ENCODE measurements at regions not wholly inside any gene's neighbourhood (a gene's known extent, or its start where the extent isn't known, plus 50 kb on each side); places are given as distances from the start of the nearest gene placed in this dataset.
A peak's percentile ranks its signal among the peaks of the same experiment; 100 is the strongest.

- no peaks in the 10 kb centered on the region for H3K9me3 ChIP-seq
- no peak for ATAC-seq
Observed at GRCh38 chr1:25003000-25003399, 72.9 kb upstream of the RUNX3 start.

GRCh38 chr1:25001125-25001915 lies 71.2 kb upstream of the RUNX3 start:
- H3K4me1 ChIP-seq (ENCODE audit: low read depth): no peaks in the 10 kb centered on the region
- intact Hi-C loops (cut with DNase I, micrococcal nuclease): no loop called here
- no peak overlapping the region for H3K4me3 ChIP-seq
- DNase-seq (no peak), ATAC-seq (no peak)
- TF ChIP-seq CTCF (IDR thresholded peaks at IDR 0.05): no peak
- no peaks in the 10 kb centered on the region for H3K9me3 ChIP-seq
- no peaks in the 10 kb centered on the region for H3K36me3 ChIP-seq (ENCODE audit: low read depth)

More at GRCh38 chr1:25003000-25003399, 72.9 kb upstream of the RUNX3 start:
- Histone ChIP-seq H3K4me3 (no peak overlapping the region), H3K4me1 (ENCODE audit: low read depth) (no peaks in the 10 kb centered on the region), H3K36me3 (ENCODE audit: low read depth) (no peaks in the 10 kb centered on the region)
- no peak for TF ChIP-seq CTCF (IDR thresholded peaks at IDR 0.05)
- intact Hi-C loops (cut with DNase I, micrococcal nuclease): no loop called here
- DNase-seq: no peak

DNA sequence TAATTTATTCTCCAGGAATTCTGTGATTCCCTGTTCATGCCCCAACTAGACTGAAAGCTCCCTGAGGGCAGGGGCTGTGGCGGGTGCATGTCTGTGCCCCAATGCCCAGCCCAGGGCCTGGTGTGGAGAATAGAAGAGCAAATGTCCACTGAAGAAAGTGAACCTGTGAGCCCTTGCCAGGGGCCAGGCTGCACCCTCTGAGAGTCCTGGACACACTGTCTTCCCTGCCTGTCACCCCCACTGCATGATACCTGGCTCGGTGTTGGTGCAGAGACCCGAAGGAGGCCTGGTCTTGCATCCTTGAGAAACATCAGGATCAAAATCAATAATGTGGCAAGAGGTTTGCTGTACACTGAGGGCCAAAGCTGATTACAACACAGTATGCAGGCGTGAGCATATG lies 69.8 kb upstream of the RUNX3 start:
- TF ChIP-seq CTCF (IDR thresholded peaks at IDR 0.05): no peak
- Histone ChIP-seq H3K9me3 (no peaks in the 10 kb centered on the region), H3K4me3 (no peak overlapping the region), H3K4me1 (ENCODE audit: low read depth) (no peaks in the 10 kb centered on the region), H3K36me3 (ENCODE audit: low read depth) (no peaks in the 10 kb centered on the region)
- ATAC-seq: no peak
- no peak for DNase-seq
- intact Hi-C loops (cut with DNase I, micrococcal nuclease): no loop called here

- H3K4me3 ChIP-seq: no peak overlapping the region
- intact Hi-C loops (cut with DNase I, micrococcal nuclease): no loop called here
- no peak for TF ChIP-seq CTCF (IDR thresholded peaks at IDR 0.05)
- DNase-seq: no peak
- no peak for ATAC-seq
- no peaks in the 10 kb centered on the region for H3K4me1 ChIP-seq (ENCODE audit: low read depth)
- no peaks in the 10 kb centered on the region for H3K9me3 ChIP-seq
- H3K36me3 ChIP-seq (ENCODE audit: low read depth): no peaks in the 10 kb centered on the region
Observed at GRCh38 chr1:24999426-24999825, 69.3 kb upstream of the RUNX3 start.

- DNase-seq: no peak
- intact Hi-C loops (cut with DNase I, micrococcal nuclease): no loop called here
- ATAC-seq: peak; percentile 13
- Histone ChIP-seq H3K4me3 (no peak overlapping the region), H3K36me3 (ENCODE audit: low read depth) (no peaks in the 10 kb centered on the region), H3K4me1 (ENCODE audit: low read depth) (no peaks in the 10 kb centered on the region), H3K9me3 (no peaks in the 10 kb centered on the region)
- TF ChIP-seq CTCF (IDR thresholded peaks at IDR 0.05): no peak
Observed at GRCh38 chr1:24998563-24999245, 68.6 kb upstream of the RUNX3 start.

Data from mucosa of descending colon (tissue), 3 donors.